Bronchial epithelial cell (primary cell): ENCODE measurements at regions not wholly inside any gene's neighbourhood (a gene's known extent, or its start where the extent isn't known, plus 50 kb on each side); places are given as distances from the start of the nearest gene placed in this dataset.

Source experiments
- DNase-seq: peaks from one replicate; pipeline ENCODE4 v3.0.0-alpha.2; 2010; ENCODE audit warnings: low read depth
- FAIRE-seq: peaks from 2 replicates; lab custom pipeline; 2011; peaks lifted over from hg19 to GRCh38; lab: Jason Lieb, UNC
- H3K27me3 ChIP-seq: 2 replicates; pipeline ENCODE4 v1.5.1; 2011; ENCODE audit warnings: low read length; ENCODE audit not compliant: control insufficient read depth, insufficient read depth
- H3K36me3 ChIP-seq: 2 replicates; pipeline ENCODE4 v1.5.1; 2011; ENCODE audit warnings: low read length; ENCODE audit not compliant: control insufficient read depth, insufficient read depth
- H3K4me3 ChIP-seq: 2 replicates; pipeline ENCODE4 v1.5.1; 2011; ENCODE audit warnings: mild to moderate bottlenecking, low read depth, low read length, control low read depth
- TF ChIP-seq, protein P1 (sequence below): IDR thresholded peaks from 2 replicates; pipeline ENCODE4 v1.5.1; 2011; ENCODE audit warnings: mild to moderate bottlenecking, moderate library complexity, low read length, control low read depth, inconsistent platforms; ENCODE audit not compliant: insufficient read depth, severe bottlenecking

DNA sequence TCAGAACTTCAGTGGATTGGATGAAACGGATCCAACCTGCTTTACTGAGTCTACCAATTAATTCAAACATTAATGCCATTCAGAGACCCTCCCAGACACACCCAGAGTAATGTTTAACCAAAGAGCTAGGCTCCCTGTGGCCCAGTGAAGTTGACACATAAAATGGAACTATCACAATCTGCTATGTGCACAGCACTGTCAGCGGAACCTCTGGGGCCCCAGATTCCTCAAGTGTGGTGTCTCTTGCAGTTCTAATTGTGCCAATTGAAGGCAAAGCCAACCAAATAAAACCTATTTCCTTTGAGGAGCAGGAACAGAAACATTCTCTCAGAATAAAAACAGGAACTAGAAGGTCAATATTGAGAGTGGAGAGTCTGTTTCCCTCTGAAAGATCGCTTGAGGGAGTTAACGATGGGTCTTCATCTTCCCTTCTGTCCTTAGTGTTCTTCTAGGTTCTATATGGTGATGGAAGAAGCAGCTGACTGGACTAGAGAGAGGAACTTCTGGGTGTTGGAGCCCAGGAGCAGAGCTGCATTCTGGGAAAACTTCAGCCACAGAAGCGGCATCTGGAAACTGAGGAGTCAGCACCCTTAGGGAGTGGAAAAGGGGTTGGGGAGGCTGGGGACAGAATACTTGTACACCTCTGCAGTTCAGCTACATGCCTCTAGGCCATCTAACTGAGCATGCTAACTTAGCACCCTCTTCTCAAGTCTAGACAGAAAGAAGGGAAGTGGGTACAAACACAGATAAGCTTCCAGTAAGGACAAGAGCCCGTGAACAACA lies 174.4 kb upstream of the FBXO11 start:
- FAIRE-seq, result no peak
- Histone ChIP-seq H3K4me3 (no peak overlapping the region), H3K36me3 (no peaks in the 10 kb centered on the region), H3K27me3 (no peaks in the 10 kb centered on the region)
- no peak for DNase-seq
- TF ChIP-seq, protein P1, sequence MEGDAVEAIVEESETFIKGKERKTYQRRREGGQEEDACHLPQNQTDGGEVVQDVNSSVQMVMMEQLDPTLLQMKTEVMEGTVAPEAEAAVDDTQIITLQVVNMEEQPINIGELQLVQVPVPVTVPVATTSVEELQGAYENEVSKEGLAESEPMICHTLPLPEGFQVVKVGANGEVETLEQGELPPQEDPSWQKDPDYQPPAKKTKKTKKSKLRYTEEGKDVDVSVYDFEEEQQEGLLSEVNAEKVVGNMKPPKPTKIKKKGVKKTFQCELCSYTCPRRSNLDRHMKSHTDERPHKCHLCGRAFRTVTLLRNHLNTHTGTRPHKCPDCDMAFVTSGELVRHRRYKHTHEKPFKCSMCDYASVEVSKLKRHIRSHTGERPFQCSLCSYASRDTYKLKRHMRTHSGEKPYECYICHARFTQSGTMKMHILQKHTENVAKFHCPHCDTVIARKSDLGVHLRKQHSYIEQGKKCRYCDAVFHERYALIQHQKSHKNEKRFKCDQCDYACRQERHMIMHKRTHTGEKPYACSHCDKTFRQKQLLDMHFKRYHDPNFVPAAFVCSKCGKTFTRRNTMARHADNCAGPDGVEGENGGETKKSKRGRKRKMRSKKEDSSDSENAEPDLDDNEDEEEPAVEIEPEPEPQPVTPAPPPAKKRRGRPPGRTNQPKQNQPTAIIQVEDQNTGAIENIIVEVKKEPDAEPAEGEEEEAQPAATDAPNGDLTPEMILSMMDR, result no peak

GRCh38 chr2:48081317-48081628 lies 175.0 kb upstream of the FBXO11 start:
- FAIRE-seq (no peak), DNase-seq (no peak)
- Histone ChIP-seq H3K36me3 (no peaks in the 10 kb centered on the region), H3K4me3 (no peak overlapping the region), H3K27me3 (no peaks in the 10 kb centered on the region)
- TF ChIP-seq, protein P1, result no peak

DNA sequence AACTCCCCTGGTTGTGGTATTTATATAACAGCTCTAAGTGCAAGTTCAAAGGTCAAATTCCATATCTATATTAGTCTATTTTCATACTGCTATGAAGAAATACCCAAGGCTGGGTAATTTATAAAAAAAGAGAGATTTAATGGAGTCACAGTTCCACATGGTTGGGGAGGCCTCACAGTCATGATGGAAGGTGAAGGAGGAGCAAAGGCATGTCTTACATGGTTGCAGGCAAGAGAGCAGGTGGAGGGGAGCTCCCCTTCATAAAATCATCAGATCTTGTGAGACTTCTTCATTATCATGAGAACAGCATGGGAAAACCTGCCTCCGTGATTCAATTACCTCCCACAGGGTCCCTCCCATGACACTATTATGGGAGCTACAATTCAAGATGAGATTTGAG lies 179.6 kb upstream of the FBXO11 start:
- Histone ChIP-seq H3K4me3 (no peak overlapping the region), H3K27me3 (no peaks in the 10 kb centered on the region), H3K36me3 (no peaks in the 10 kb centered on the region)
- FAIRE-seq (no peak), DNase-seq (no peak)
- TF ChIP-seq, protein P1, result no peak

GRCh38 chr2:48088994-48089393 lies 182.7 kb upstream of the FBXO11 start:
- Histone ChIP-seq H3K27me3 (no peaks in the 10 kb centered on the region), H3K36me3 (no peaks in the 10 kb centered on the region), H3K4me3 (no peak overlapping the region)
- FAIRE-seq (no peak), DNase-seq (no peak)
- TF ChIP-seq, protein P1, result no peak

- no peak for DNase-seq
- TF ChIP-seq, protein P1, result no peak
- H3K4me3 ChIP-seq, result no peak overlapping the region
- FAIRE-seq, result no peak
- H3K27me3 ChIP-seq, result no peaks in the 10 kb centered on the region
- H3K36me3 ChIP-seq, result no peaks in the 10 kb centered on the region
Observed at GRCh38 chr2:48089644-48090043, 183.3 kb upstream of the FBXO11 start.
